ENCODE measurements at regions not wholly inside any gene's neighbourhood (a gene's known extent, or its start where the extent isn't known, plus 50 kb on each side); places are given as distances from the start of the nearest gene placed in this dataset.
"Not testable (repeated sequence)": the region's sequence is repeated elsewhere in the genome, so short reads cannot be mapped to it uniquely, and the experiment has no call there.

DNA sequence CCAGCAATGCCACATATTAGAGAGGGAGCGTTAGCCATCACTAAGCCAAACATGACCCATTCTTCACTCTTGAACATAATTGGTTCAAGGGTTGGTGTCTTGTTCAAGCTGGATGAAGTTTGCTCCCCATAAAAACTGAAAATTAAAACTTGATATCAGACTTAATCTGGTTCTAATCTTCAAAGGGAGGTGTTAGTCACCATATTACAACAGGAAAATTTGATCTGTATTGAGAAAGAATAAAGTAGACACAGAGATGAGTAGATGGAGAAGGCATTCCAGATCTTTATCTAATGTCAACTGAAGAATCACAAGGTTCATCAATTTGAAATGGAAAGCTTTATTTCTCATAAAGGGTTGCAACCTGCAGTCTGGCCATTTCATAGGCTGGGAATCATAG is 972.8 kb downstream of the HACE1 start:
- no peak for DNase-seq (ENCODE audit: low spot score)

DNA sequence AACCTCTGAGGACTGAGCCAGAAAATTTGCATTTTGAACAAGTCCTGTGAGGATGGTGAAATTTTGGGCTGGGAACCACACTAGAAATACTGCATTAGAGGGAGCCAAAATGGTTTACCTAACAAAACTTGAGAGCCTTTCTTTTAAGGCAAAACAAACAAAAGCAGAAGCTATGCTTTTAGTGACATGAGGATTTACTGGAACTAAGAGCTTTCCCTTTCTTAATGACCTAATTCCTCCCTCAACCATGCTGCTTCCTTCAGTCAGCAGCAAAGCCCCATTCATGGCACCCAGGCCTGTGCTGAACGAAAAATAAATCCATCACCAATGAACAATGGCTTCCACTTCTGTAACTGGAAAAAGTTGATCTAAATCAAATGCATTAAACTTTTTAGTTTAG is 974.3 kb downstream of the HACE1 start:
- no peak for DNase-seq (ENCODE audit: low spot score)

DNA sequence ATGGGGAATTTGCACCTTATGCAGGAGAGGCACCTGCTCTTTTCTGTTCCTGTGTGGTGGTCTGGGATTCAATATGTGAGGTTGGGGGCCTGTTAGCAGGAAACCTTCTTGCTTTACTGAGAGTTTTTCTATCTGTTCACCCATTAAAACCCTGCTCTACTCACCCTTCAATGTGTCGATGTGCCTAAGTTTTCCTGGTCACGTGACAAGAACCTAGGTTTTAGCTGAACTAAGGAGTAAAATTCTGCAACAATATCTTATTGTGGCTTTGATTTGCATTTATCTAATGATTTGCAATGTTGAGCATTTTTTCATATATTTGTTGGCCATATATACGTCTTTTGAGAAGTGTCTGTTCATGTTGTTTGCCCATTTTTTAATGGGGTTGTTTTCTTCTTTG is 979.9 kb downstream of the HACE1 start:
- no peak for DNase-seq (ENCODE audit: low spot score)

DNA sequence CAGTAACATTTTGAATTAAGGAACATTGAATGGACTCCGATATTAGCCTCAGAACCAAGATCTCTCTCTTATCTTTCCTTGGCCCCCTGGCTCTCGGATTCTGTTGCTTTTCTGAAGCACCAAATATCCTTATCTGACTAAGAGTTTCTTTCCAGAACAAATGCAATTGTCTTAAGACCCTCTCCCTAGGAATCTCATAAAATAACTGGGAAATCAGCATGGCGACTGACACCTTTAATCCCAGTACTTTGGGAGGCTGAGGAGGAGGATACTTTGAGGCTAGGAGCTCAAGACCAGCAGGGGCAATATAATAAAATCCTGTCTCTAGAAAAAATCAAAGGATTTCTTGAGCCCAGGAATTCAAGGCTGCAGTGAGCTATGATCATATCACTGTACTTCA is 984.5 kb downstream of the HACE1 start:
- DNase-seq (ENCODE audit: low spot score) = no peak

DNA sequence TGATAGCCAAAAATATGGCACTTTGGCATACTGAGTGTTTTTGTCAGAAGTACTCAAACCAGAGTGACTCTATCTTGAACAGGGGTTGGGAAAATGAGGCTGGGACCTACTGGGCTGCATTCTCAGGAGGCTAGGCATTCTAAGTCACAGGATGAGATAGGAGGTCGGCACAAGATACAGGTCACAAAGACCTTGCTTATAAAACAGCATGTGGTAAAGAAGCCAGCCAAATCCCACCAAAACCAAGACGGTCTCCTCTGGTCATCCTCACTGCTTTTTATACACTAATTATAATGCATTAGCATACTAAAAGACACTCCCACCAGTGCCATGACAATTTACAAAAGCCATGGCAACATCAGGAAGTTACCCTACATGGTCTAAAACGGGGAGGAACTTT is 985.1 kb downstream of the HACE1 start:
- DNase-seq (ENCODE audit: low spot score) = no peak

DNA sequence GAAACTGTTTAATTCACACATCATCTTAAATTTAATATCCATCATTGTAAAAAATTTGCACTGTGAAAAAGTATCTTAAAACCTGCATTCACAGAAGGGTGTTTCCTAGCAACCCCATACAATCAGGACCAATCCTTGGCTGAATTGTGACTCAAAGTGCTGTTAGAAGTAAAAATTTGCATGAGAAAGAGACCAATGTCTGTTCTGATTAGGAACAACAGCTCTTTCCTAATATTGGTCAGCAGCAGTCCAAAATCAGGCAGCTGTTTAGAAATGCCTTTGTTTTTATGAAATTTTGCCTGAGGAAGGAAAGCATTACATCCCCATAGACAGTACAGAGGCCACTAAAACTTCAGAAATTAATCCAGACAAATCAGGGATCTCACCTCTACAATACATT is 987.0 kb downstream of the HACE1 start:
- DNase-seq (ENCODE audit: low spot score) = no peak

DNA sequence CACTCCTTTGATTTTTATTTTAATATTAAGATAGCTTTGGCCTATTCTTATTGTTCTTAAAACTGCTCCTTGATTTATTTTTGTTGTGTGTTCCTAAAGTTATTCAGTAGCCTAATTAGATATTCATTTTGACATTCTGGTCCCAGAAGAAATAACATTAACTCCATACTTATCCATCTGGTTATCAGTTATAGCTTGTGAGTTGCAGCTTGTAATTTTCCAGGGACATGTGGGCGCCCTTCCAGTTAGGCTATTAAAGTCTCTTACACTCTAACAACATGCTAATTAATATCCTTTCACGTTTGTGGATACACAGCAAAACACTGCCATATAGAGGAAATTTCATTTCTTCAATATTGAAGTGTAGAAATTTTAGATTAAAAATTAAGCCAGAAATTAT is 987.5 kb downstream of the HACE1 start:
- DNase-seq (ENCODE audit: low spot score) = no peak

DNA sequence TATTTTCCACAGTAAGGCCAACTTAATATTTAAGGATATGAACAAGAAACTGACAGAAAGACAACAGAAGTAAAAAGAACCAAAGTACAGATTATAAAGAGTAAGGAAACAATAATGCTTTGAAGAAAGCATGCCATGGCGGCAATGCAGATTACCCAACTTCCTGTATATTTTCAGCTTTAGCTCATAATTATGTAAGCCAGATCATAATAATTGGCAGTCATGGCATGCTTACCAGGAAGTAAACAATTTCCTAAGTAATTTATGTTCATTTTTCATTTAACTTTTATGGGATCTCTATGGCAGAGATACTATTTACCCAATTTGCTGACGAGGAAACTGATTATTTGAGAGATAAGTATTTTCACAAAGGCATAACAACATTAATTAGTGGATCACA is 988.7 kb downstream of the HACE1 start:
- no peak for DNase-seq (ENCODE audit: low spot score)

DNA sequence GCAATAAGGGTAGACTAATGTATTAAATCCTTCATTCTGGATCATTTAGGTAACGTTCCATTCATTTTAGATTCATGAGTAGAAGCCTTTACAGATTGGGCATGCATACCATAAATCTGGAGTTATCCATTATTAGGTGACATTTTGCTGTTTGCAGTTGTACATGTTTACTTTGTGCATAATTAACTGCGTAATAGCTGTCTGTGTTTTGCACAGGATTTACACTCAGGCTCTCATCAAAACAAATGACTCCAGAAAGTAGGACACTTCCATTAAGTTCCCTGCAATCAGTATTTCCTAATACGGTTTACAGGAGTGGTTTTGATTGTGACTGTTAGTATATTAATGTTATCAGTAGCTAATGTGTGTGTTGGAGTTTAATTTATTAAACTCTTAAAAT is 997.4 kb downstream of the HACE1 start:
- no peak for DNase-seq (ENCODE audit: low spot score)

DNA sequence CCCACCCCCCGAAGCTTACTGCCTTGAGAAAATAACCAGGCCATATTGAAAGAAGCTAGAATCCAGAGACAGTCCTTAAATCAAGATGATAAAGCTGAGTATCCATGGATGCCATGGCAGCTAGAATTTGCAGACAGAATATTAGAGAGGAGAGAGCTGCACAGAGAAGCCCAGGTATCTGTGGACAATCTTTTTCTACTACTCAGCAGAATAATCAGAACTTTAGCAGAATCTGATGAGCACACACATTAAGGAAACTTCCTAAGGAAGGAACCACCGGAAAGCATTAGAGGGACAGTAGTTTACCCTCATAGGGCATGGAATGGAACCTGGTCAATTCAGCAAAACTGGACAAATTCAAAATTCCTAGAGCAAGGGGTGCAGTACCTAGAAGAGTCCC is 1001.7 kb downstream of the HACE1 start:
- DNase-seq (ENCODE audit: low spot score) = no peak

DNA sequence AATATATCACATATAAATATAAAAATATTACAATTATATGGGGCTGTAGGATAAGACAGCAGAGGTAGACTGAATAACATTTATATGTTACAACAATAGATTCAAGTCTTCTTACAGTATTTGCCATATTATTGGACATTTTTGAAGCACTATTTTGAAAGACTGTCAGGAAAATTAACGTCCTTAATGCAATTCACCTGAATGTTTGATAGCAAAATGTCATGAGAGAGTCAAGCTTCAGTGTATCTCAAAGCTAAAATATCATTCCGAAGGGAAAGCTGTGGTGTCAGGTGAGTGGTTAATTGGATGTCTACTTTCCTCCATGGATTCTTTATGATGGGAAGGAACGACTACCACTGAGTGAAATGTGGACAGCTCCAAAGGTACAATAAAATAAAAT is 1004.0 kb downstream of the HACE1 start:
- DNase-seq (ENCODE audit: low spot score) = no peak

DNA sequence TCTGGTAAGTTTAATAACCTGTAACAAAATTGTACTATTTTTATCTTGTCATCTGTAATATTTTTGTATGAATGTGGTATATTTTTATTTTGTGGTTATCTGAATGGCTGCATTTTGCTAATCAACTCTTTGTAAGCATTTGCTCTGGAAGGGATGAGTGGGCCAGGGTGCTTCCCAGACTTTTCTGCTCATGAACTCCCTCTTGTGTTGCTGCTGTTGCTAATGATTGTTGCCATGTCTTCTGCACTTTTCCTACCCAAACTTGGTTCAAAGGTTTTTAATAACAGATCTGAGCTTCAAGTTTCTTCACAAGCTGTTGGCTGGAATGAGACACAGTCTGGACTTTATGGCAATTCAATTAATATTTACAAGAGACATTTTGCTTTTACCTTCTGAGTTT is 1005.7 kb downstream of the HACE1 start:
- DNase-seq (ENCODE audit: low spot score) = no peak

DNA sequence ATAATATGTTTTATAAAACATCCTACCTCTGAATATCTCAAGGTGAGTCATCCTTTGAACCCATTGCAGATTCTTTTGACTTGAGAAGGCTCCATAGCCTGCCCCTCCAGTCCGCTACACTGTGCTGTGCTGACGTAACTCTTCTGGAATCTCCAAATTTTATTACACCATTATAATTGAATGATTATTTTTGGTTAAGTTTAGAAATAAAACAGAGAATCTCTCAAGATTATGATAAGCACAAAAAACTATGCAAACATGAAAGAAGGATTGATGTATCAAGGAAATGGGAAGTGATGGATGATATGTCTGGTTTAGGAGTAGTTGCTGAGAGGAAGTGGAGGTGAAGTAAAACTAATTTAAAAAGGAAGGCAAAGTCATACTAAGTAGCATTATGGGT is 1021.3 kb downstream of the HACE1 start:
- DNase-seq (ENCODE audit: low spot score) = no peak

DNA sequence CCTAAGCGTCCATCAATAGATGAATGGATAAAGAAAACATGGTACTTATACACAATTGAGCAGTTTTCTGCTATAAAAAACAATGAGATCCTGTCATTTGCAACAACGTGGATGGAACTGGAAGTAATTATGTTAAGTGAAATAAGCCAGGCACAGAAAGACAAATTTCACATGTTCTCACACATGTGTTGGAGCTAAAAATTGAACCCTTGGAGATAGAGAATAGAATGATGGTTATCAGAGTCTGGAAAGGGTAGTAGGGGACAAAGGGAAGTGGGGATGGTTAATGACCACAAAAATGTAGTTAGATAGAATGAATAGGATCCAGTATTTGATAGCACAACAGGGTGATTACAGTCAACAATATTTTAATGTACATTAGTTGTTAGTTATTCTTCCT is 1033.5 kb downstream of the HACE1 start:
- DNase-seq (ENCODE audit: low spot score) = no peak

DNA sequence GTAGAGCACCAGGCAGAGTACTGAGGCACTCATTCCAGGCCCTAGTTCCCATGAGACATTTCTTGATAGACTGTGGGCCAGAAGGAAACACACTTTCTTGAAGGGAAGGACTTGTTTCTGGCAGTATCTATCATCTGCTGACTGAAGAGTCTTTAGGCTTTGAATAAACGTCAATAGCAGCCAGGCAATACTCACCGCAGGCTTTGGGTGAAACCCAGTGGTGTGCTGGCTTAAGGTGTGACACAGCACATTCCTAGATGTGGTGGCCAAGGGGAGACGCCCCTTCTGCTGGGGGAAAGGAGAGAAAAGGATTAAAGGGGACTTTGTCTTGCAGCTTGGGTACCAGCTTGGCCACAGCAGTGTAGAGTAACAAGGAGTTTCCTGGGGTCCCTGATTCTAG is 1039.6 kb downstream of the HACE1 start:
- no peak for DNase-seq (ENCODE audit: low spot score)

DNA sequence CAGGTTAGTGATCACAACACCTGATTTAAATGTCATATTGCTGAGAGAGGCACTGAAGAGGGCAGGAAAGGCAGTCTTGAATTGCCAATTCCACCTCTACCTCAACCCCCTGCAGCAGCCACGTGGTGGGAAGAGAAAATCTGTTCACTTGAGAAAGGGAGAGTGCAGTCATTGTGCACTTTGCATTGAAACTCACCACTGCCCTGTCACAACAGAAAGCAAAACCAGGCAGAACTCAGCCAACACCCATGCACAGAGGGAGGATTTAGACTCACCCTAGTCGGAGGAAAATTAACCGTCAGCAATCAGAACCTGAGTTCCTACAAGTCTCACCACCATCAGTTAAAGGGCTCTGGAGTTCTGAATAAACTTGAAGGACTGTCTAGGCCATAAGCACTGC is 1040.2 kb downstream of the HACE1 start:
- DNase-seq (ENCODE audit: low spot score) = no peak

DNA sequence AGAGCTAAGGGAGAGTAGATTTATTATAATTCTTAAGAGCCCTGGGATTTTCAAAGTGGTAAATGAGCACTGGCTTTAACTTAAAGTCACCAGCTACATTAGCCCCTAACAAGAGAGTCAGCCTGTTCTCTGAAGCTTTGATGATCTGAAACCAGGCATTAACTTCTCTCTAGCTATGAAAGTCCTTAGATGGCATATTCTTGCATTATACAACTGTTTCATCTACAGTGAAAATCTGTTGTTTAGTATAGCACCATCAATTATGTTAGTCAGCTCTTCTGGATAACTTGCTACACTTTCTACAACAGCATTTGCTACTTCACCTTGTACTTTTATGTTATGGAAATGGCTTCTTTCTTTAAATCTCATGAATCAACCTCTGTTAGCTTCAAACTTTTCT is 1046.7 kb downstream of the HACE1 start:
- DNase-seq (ENCODE audit: low spot score) = no peak

DNA sequence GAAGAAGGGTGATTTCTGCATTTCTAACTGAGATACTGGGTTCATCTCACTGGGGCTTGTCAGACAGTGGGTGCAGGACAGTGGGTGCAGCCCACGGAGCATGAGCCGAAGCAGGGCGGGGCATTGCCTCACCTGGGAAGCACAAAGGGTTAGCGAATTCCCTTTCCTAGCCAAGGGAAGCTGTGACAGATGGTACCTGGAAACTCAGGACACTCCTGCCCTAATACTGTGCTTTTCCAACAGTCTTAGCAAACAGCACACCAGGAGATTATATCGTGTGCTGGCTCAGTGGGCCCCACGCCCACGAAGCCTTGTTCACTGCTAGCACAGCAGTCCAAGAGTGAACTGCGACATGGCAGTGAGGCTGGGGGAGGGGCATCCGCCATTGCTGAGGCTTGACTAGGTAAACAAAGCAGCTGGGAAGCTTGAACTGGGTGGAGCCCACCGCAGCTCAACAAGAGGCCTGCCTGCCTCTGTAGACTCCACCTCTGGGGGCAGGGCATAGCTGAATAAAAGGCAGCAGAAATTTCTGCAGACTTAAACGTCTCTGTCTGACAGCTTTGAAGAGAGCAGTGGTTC is 1057.7 kb downstream of the HACE1 start:
- DNase-seq (ENCODE audit: low spot score) = not testable (repeated sequence)

DNA sequence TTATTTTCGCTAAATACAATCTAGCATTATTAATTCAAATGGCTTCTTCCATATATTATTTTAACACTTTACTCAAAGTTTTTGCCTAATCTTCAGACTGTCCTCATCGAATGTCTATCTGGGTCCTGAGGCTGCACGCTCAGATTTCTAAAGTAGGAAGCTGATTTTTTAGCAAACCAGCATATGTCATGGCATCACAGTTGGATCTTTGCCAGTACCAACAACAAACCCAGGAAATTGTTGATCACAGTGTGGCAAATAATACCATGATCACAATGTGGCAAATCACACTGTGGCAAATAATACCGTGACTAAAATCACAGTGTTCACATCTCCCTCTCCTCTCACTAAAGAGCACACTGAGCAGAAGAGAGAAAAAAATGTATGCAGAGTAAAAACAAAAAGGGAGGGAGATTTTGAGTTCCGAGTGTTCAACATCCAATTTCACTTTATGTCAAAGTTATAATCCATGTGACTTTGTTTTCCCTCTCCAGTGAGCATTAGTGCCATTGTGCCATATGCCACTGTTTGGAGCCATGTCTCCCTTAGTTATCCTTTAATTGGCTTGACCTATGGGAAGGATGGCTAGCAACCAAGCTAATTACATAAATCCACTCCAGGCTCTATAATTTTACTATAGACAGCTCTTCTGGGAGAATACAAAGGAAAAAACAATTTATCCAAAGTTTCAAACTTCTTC is 1059.6 kb downstream of the HACE1 start:
- no peak for DNase-seq (ENCODE audit: low spot score)

DNA sequence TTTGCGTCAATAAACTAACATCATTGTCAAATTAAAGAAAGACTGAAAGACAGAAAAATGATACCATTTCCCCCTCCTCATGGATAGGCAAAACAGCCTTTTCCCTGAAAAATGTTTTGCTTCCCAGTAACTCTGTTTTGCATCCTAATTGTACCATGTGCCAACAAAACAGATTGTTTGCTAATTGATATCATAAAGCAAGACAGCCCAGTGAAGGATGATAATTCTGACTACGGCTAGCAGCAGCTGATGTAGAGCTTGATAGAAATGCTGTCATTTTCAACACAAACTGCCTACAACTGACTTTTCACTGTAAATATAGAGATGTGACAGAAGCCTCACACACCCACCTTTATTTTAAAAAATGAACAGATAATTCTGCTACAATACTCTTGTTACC is 1061.6 kb downstream of the HACE1 start:
- no peak for DNase-seq (ENCODE audit: low spot score)

DNA sequence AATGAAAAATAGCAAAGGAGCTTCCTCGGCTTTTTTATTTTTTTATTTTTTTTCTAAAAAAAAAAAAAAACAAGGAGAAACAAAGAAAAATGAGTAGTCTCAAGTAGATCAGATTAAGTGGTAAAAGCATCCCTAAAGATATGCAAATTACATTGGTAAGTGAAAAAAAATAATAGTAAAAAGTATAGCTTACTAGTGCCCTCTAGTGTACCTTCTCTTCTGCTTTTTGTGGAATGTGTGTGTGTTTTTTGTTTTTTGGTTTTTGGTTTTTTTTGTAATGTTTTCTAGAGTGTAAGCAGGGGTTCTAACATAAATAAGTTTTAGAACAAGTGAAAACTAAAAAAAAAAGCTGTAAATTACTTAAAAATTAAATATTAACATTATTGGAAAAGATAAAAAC is 1062.0 kb downstream of the HACE1 start:
- no peak for DNase-seq (ENCODE audit: low spot score)

DNA sequence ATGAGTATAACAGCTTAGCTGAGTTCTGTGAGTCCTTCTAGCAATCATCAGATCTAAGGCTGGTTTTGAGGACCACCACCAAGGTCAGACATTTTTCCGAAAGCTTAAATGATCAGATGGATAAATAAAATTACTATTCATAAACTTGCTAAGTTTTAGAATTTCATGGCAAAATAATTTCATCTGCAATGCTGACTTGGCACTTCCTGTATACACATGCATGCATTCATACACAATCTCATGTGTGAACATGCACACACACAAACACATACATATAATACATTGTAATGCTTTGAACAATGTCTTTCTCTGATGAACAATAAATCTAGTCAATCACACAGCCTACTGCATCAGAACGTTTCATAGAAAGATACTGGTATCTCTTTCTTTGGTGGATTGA is 1068.3 kb downstream of the HACE1 start:
- DNase-seq (ENCODE audit: low spot score) = no peak

DNA sequence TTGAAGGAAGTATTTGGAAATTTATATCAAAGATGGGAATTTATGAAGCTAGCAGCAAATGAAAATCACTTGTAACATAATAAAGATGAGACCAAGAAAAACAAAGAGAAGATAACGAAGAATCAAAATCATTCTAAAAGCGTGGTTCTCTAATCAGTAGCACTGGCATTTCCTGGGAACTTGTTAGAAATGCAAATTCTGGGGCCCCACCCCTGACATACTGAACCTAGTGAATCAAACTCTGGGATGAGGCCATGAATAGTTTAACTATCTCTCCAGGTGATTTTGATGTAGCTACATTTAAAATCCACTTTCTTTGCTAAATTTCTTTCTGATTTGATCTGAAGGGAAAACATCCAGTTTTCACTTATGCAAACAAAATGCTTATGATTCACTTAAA is 1075.6 kb downstream of the HACE1 start:
- no peak for DNase-seq (ENCODE audit: low spot score)

DNA sequence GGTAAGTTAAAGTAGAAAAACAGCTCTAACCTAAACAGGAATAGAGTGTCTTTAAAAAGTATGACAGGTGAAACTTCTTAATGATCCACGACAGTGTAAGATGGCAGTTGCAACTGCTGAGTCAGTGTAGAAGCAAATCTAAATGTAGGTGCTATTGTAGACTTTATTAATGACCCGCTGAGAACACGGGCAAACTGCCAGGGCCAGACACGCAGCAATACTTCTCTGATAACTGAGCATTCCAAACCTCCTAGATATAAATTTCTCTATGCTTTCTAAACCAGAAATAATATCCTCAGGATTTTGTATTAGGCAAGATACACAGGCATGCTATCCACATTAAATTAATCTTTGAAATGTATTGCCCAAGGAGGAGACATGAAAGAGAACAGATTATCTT is 1076.4 kb downstream of the HACE1 start:
- DNase-seq (ENCODE audit: low spot score) = no peak

Data from activated CD4-positive, alpha-beta T cell treated with anti-CD3 and anti-CD28 coated beads, Interleukin-2, Interleukin-4, amounts not matched to agents 100 ng/mL and 50 ng/mL, durations not matched to agents 16 hours and 8 hours (primary cell).